Astrocyte of the cerebellum (primary cell): ENCODE measurements at regions not wholly inside any gene's neighbourhood (a gene's known extent, or its start where the extent isn't known, plus 50 kb on each side); places are given as distances from the start of the nearest gene placed in this dataset.
A peak's percentile ranks its signal among the peaks of the same experiment; 100 is the strongest.

Experiments
- DNase-seq: peaks from one replicate; pipeline ENCODE4 v3.0.0-alpha.2; 2011; ENCODE audit warnings: low read depth
- H3K4me3 ChIP-seq: 2 replicates; pipeline ENCODE4 v1.5.1; 2011; ENCODE audit warnings: mild to moderate bottlenecking, low read depth, low read length, moderate library complexity
- in situ Hi-C: cut with HindIII; loops from 2 replicates; pipeline ENCODE4 v1.10.0; 2017; ENCODE audit warnings: low sequenced_read_pairs
- TF ChIP-seq, protein P1 (sequence below): IDR thresholded peaks from 2 replicates; pipeline ENCODE4 v1.5.1; 2012; ENCODE audit warnings: low read length, low read depth, moderate library complexity, mild to moderate bottlenecking; ENCODE audit errors: missing control alignments

DNA sequence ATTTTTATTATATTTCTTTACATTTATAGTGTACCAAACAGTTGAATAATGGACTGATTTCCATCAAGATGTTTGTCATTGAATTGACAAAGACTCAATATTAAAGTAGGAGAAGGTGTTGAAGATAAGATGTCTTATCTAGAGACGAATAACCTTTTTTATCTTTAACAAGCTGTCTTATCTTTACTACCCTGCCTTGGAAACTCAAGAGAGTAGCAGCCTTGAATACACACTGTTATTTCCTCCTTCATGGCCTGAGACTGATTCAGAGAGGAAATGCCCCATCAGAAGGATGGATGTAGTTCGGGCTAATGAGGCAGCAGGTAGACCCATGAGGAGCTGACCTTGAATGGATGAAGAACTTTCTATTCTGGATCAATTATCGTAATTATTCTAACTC is 365.1 kb upstream of the SEMA6D start:
- no peak overlapping the region for H3K4me3 ChIP-seq
- in situ Hi-C loops: no loop called here
- TF ChIP-seq, protein P1, sequence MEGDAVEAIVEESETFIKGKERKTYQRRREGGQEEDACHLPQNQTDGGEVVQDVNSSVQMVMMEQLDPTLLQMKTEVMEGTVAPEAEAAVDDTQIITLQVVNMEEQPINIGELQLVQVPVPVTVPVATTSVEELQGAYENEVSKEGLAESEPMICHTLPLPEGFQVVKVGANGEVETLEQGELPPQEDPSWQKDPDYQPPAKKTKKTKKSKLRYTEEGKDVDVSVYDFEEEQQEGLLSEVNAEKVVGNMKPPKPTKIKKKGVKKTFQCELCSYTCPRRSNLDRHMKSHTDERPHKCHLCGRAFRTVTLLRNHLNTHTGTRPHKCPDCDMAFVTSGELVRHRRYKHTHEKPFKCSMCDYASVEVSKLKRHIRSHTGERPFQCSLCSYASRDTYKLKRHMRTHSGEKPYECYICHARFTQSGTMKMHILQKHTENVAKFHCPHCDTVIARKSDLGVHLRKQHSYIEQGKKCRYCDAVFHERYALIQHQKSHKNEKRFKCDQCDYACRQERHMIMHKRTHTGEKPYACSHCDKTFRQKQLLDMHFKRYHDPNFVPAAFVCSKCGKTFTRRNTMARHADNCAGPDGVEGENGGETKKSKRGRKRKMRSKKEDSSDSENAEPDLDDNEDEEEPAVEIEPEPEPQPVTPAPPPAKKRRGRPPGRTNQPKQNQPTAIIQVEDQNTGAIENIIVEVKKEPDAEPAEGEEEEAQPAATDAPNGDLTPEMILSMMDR: no peak
- DNase-seq: no peak

DNA sequence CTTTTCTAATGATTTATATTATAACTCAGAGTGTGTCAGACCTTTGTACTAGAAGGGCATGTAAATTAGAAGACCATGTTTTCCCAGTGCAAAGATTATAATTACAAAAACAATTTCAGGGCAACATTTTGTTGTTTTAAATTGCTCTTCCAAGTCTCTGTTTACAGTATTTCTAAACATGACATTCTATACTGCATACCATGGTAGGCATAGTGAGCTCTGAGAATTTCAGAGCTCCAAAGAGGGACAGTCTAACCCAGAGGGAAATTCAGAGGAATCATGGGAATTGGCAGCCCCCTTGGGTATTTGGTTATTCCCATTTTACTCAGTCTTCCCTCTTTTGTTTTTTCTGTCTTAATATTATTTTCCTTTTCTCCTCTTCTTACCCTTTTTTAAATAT is 361.5 kb upstream of the SEMA6D start:
- no peak overlapping the region for H3K4me3 ChIP-seq
- TF ChIP-seq, protein P1: no peak
- in situ Hi-C loops: no loop called here

DNA sequence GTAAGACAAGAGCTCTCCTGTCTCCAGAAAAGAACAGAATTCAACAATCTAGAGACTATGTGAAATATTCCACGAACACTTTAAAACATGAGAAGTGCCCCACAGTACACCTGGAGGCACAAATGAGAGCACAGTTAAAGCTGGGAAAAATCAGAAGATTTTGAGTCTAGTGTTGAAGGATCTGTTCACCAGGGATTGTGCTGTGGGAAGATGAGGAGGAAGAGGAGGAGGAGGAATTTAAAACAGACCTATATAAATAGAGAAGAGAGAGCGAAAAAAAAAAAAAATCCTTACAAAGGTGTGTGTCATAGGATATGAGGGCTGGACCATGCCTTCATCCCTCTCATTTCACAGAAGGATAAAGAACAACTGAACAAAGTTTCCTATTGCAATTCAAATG is 361.0 kb upstream of the SEMA6D start:
- DNase-seq: no peak
- H3K4me3 ChIP-seq: no peak overlapping the region
- in situ Hi-C loops: no loop called here
- TF ChIP-seq, protein P1: no peak

More for the DNA sequence above, 361.5 kb upstream of the SEMA6D start:
- no peak for DNase-seq

DNA sequence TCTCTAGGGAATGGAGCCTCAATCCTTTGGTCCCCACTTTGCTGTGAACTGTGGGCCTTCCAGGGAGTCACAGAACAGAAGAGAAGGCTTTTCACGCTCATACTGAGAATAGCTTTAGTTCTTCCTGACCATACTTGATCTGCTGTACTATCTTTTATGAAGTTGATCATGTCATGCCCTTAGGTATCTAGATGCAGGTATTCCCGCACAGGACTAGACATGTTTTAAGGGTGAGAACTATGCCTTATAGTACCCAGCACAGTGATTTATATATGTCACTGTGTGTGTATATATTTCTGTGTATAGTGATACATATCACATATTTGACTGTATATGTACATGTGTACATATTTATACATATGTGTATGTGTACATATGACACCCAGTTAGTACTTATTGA is 358.4 kb upstream of the SEMA6D start:
- in situ Hi-C loops: no loop called here
- H3K4me3 ChIP-seq: no peak overlapping the region
- TF ChIP-seq, protein P1: no peak
- no peak for DNase-seq

DNA sequence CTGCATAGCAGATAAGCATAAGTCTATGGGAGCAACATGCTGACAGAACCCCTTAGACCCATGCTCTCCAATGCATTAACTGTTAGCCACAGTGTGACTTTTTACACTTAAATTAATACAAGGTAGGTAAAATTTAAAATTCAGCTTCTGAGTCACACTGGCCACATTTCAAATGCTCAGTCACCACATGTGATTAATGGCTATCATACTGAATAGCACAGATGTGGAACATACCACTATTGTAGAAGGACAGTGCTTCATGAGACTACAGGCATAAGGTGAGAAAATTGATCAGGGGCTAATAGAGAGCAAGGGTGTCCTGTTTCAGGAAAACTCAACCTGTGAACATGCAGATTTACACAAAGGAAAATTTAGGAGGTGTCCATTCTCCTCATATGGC is 357.0 kb upstream of the SEMA6D start:
- no peak overlapping the region for H3K4me3 ChIP-seq
- peak; percentile 9 for DNase-seq
- TF ChIP-seq, protein P1: no peak
- in situ Hi-C loops: no loop called here

DNA sequence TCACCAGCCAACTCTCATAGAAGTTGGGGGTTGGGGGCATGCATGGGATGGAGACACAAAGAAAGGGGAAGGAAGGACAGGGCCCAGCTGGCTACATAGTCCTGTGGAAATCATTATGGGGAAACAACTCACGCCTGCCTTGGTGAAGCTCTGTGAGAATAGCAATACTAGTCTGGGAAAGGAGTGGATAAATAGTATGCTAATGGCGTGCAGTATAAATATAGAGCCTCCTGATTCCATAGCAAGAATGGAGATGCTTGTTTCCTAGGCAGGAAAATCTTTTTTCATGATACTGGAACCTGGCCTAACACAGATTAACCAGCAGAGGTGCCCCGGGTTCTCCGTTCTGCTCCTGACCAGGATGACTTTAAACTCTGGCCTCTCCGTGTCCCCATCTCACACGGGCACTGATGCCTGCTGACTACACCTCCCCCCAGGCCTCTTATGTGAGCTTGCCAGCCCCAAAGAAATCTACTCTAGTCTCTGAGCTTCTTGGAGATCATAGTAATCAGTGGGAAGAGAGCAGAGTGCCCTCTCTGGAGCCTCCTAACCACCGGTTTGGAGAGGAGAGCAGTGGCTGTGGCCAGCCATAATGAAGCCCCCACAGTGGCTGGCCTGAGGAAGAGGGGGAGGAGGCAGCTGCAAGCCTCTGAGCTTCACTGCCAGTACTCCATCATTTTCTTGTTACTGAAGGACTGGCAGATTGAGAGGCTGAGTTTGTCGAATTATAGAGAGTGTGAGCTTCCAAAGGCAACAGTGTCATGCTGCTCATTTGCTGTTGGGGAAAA is 355.0 kb upstream of the SEMA6D start:
- in situ Hi-C loops: no loop called here

More for the DNA sequence above, 355.0 kb upstream of the SEMA6D start:
- no peak overlapping the region for H3K4me3 ChIP-seq
- TF ChIP-seq, protein P1: no peak
- DNase-seq: no peak
